ENCODE measurements at regions not wholly inside any gene's neighbourhood (a gene's known extent, or its start where the extent isn't known, plus 50 kb on each side); places are given as distances from the start of the nearest gene placed in this dataset.
A peak's percentile ranks its signal among the peaks of the same experiment; 100 is the strongest.

DNA sequence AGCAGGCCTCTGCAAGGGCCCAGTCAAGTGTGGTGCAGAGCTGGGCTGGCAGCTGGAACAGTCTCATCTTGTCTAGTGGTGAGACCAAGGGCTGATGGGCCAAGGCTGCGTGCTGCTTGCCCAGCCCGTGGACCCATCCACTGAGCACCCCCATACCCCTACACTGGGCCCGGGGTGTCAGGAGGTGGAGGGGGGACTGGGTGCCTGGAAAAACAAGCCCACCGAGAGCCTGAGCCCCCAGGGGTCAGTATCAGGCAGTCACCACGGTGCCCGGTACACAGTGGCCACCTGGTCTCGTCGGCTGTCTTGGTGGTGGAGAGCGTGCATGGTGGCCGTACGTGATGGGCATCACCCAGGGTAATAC lies 238.3 kb downstream of the SEC14L1 start (continued):
- TF ChIP-seq RBM22 (optimal IDR thresholded peaks at IDR 0.05; ENCODE audit: low read length) (peak; percentile 59), ZNF20 (CRISPR knock-in tag; IDR thresholded peaks at IDR 0.05) (no peak), ZNF580 (CRISPR knock-in tag; IDR thresholded peaks at IDR 0.05; ENCODE audit: borderline replicate concordance, low read depth) (no peak), TBP (CRISPR knock-in tag; IDR thresholded peaks at IDR 0.05) (no peak), ZBTB1 (CRISPR knock-in tag; IDR thresholded peaks at IDR 0.05; ENCODE audit: borderline replicate concordance) (no peak)

- Histone ChIP-seq H4K20me1 (ENCODE audit: insufficient read depth, low read length) (peaks cover 97% of the 10 kb centered on the region), H3K36me3 (replicated peaks in 1 of 2; ENCODE audit: control insufficient read depth in 1 of 2, insufficient read depth in 2 of 2, low read length in 2 of 2) (peaks cover 7 to 18% of the 10 kb centered on the region in 2 experiments; a peak in 3 of 5 replicates), H2AFZ (ENCODE audit: low read length) (no peak overlapping the region), H3K79me2 (ENCODE audit: insufficient read depth, low read length) (peaks cover 96% of the 10 kb centered on the region), H3K9ac (ENCODE audit: insufficient read depth, low read depth, low read length) (no peak overlapping the region), H3K27ac (ENCODE audit: extremely low read length, insufficient read depth, low read length) (no peak overlapping the region), H3K4me1 (ENCODE audit: insufficient read depth, low read length) (peaks cover 99% of the 10 kb centered on the region), H3K9me3 (ENCODE audit: low read length) (no peaks in the 10 kb centered on the region), H3K4me2 (ENCODE audit: low read depth, low read length) (no peak overlapping the region), H3K4me3 (replicated peaks in 1 of 3; ENCODE audit: insufficient read depth in 1 of 3, low read depth in 2 of 3, low read length in 3 of 3) (no peak overlapping the region), H3K27me3 (ENCODE audit: control insufficient read depth in 1 of 2, insufficient read depth in 2 of 2, low read length in 2 of 2) (no peaks in the 10 kb centered on the region)
- ATAC-seq (no peak), FAIRE-seq (no peak), DNase-seq (ENCODE audit: low spot score) (no peak)
- 93% methylated on average over 6 of the region's 6 CpGs for WGBS (ENCODE audit: low lambda C conversion rate)
- in situ Hi-C loops (cut with HindIII; ENCODE audit: extremely low pct_ligation_motif_present, low pct_unique_long_range_greater_than_20kb), result loop anchor here (10.0 kb wide), 1 partner anchor 95 kb away; no protein-coding TSS in a partner anchor
- intact Hi-C loops (cut with micrococcal nuclease; ENCODE audit: unreplicated experiment), result no loop called here
- CTCF ChIA-PET (ENCODE audit: low intra/inter-chr PET ratio, low total read pairs), result no interaction called here
- POLR2A ChIA-PET, result no interaction called here
- BruUV-seq (replicated peaks), result no TSS peak
- TF ChIP-seq ZNF335 (CRISPR knock-in tag; IDR thresholded peaks at IDR 0.05) (no peak), JUNB (CRISPR knock-in tag; IDR thresholded peaks at IDR 0.05; ENCODE audit: borderline replicate concordance) (no peak), SIX4 (CRISPR knock-in tag; IDR thresholded peaks at IDR 0.05) (no peak), PHF8 (CRISPR knock-in tag; IDR thresholded peaks at IDR 0.05) (no peak), ZUFSP (CRISPR knock-in tag; IDR thresholded peaks at IDR 0.05; ENCODE audit: borderline replicate concordance) (no peak), ZNF816 (CRISPR knock-in tag; IDR thresholded peaks at IDR 0.05; ENCODE audit: borderline replicate concordance) (no peak), KLF9 (CRISPR knock-in tag; IDR thresholded peaks at IDR 0.05; ENCODE audit: low read depth) (no peak), FOXA1 (IDR thresholded peaks at IDR 0.05) (no peak), FOXA1 (CRISPR knock-in tag; IDR thresholded peaks at IDR 0.05) (no peak), CHD4 (IDR thresholded peaks at IDR 0.05; ENCODE audit: borderline replicate concordance, low read length) (no peak)
- TF ChIP-seq, protein P1, sequence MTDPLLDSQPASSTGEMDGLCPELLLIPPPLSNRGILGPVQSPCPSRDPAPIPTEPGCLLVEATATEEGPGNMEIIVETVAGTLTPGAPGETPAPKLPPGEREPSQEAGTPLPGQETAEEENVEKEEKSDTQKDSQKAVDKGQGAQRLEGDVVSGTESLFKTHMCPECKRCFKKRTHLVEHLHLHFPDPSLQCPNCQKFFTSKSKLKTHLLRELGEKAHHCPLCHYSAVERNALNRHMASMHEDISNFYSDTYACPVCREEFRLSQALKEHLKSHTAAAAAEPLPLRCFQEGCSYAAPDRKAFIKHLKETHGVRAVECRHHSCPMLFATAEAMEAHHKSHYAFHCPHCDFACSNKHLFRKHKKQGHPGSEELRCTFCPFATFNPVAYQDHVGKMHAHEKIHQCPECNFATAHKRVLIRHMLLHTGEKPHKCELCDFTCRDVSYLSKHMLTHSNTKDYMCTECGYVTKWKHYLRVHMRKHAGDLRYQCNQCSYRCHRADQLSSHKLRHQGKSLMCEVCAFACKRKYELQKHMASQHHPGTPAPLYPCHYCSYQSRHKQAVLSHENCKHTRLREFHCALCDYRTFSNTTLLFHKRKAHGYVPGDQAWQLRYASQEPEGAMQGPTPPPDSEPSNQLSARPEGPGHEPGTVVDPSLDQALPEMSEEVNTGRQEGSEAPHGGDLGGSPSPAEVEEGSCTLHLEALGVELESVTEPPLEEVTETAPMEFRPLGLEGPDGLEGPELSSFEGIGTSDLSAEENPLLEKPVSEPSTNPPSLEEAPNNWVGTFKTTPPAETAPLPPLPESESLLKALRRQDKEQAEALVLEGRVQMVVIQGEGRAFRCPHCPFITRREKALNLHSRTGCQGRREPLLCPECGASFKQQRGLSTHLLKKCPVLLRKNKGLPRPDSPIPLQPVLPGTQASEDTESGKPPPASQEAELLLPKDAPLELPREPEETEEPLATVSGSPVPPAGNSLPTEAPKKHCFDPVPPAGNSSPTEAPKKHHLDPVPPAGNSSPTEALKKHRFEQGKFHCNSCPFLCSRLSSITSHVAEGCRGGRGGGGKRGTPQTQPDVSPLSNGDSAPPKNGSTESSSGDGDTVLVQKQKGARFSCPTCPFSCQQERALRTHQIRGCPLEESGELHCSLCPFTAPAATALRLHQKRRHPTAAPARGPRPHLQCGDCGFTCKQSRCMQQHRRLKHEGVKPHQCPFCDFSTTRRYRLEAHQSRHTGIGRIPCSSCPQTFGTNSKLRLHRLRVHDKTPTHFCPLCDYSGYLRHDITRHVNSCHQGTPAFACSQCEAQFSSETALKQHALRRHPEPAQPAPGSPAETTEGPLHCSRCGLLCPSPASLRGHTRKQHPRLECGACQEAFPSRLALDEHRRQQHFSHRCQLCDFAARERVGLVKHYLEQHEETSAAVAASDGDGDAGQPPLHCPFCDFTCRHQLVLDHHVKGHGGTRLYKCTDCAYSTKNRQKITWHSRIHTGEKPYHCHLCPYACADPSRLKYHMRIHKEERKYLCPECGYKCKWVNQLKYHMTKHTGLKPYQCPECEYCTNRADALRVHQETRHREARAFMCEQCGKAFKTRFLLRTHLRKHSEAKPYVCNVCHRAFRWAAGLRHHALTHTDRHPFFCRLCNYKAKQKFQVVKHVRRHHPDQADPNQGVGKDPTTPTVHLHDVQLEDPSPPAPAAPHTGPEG (CRISPR knock-in tag; IDR thresholded peaks at IDR 0.05), result no peak
- TF ChIP-seq, protein P2, sequence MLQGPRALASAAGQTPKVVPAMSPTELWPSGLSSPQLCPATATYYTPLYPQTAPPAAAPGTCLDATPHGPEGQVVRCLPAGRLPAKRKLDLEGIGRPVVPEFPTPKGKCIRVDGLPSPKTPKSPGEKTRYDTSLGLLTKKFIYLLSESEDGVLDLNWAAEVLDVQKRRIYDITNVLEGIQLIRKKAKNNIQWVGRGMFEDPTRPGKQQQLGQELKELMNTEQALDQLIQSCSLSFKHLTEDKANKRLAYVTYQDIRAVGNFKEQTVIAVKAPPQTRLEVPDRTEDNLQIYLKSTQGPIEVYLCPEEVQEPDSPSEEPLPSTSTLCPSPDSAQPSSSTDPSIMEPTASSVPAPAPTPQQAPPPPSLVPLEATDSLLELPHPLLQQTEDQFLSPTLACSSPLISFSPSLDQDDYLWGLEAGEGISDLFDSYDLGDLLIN (CRISPR knock-in tag; IDR thresholded peaks at IDR 0.05; ENCODE audit: borderline replicate concordance), result no peak
These were observed 239.1 kb downstream of the SEC14L1 start for GRCh38 chr17:77379832-77380231.

Data from HepG2 (cell line).